SK-N-SH (cell line): ENCODE measurements at regions not wholly inside any gene's neighbourhood (a gene's known extent, or its start where the extent isn't known, plus 50 kb on each side); places are given as distances from the start of the nearest gene placed in this dataset.

Experiments
- CTCF ChIA-PET: fragments of 300-600, 350-600 bp; formaldehyde crosslinking; extraction: SDS; loops from one replicate; lab custom pipeline; 2021; lab: Yijun Ruan, JAX
- POLR2A ChIA-PET: fragments of 350-600 bp; sonication (Branson Sonifier 250); formaldehyde crosslinking; extraction: SDS; loops from one replicate; lab custom pipeline; 2020; ENCODE audit warnings: antibody characterized with exemption, inconsistent platforms; lab: Yijun Ruan, JAX
- DNase-seq: peaks from one replicate; pipeline ENCODE4 v3.0.0; 2012
- H2AFZ ChIP-seq: fragments of 200-600 bp; sonication (generic); 2 replicates; pipeline ENCODE4 v1.8.1; 2016; ENCODE audit warnings: antibody characterized with exemption, mild to moderate bottlenecking, low read depth
- H3F3A ChIP-seq: fragments of 200-600 bp; sonication (generic); replicated peaks from 2 replicates; pipeline ENCODE3; 2016; ENCODE audit warnings: antibody characterized with exemption, mild to moderate bottlenecking; ENCODE audit not compliant: insufficient read depth
- H3K27ac ChIP-seq, 2 experiments: fragments of 200-500 bp in 1 of 2; fragments of 200-600 bp in 1 of 2; sonication (Bioruptor generic) in 1 of 2; sonication (generic), shearing (Covaris generic) in 1 of 2; 2 replicates each; pipeline versions ENCODE4 v1.5.1 to v1.6.1; 2014 to 2016; ENCODE audit warnings: low read depth in 2 of 2, inconsistent platforms in 1 of 2, low read length in 1 of 2, mild to moderate bottlenecking in 1 of 2, mixed read lengths in 1 of 2
- H3K27me3 ChIP-seq: fragments of 200-600 bp; sonication (generic), shearing (Covaris generic); 2 replicates; pipeline ENCODE4 v1.6.1; 2016; ENCODE audit warnings: mixed run types; ENCODE audit not compliant: insufficient read depth
- H3K36me3 ChIP-seq, 2 experiments: fragments of 200-500 bp in 1 of 2; fragments of 200-600 bp in 1 of 2; sonication (Bioruptor generic) in 1 of 2; sonication (generic) in 1 of 2; replicated peaks in 1 of 2; 2 replicates each; pipeline versions ENCODE3 to v1.5.1; 2014 to 2016; ENCODE audit warnings: low read length in 1 of 2, mild to moderate bottlenecking in 1 of 2; ENCODE audit not compliant: insufficient read depth in 2 of 2, control insufficient read depth in 1 of 2
- H3K4me1 ChIP-seq, 2 experiments: fragments of 200-500 bp in 1 of 2; fragments of 200-600 bp in 1 of 2; sonication (Bioruptor generic) in 1 of 2; sonication (generic), shearing (Covaris generic) in 1 of 2; 2 replicates each; pipeline versions ENCODE4 v1.5.1 to v1.6.1; 2014 to 2016; ENCODE audit warnings: low read depth in 1 of 2, low read length in 1 of 2, mixed run types in 1 of 2; ENCODE audit not compliant: insufficient read depth in 2 of 2, control insufficient read depth in 1 of 2
- H3K4me2 ChIP-seq: fragments of 200-600 bp; sonication (generic), shearing (Covaris generic); 2 replicates; pipeline ENCODE4 v1.6.1; 2017; ENCODE audit warnings: mixed run types
- H3K4me3 ChIP-seq, 2 experiments: fragments of 200-500 bp in 1 of 2; fragments of 200-600 bp in 1 of 2; sonication (Bioruptor generic) in 1 of 2; sonication (generic), shearing (Covaris generic) in 1 of 2; 2 replicates each; pipeline versions ENCODE4 v1.5.1 to v1.8.1; 2014 to 2016; ENCODE audit warnings: low read depth in 2 of 2, inconsistent platforms in 1 of 2, low read length in 1 of 2, mild to moderate bottlenecking in 1 of 2, mixed read lengths in 1 of 2, moderate library complexity in 1 of 2
- H3K79me2 ChIP-seq: fragments of 200-600 bp; sonication (generic); 2 replicates; pipeline ENCODE4 v1.8.1; 2017; ENCODE audit warnings: mild to moderate bottlenecking; ENCODE audit not compliant: insufficient read depth
- H3K9ac ChIP-seq: fragments of 200-600 bp; sonication (generic); 2 replicates; pipeline ENCODE4 v1.6.1; 2017; ENCODE audit warnings: mixed run types
- H3K9me2 ChIP-seq: fragments of 200-600 bp; sonication (generic); 2 replicates; pipeline ENCODE4 v1.6.1; 2017; ENCODE audit warnings: mixed run types
- H3K9me3 ChIP-seq: fragments of 200-600 bp; sonication (generic); 2 replicates; pipeline ENCODE4 v1.6.1; 2017; ENCODE audit warnings: mixed run types, mild to moderate bottlenecking, moderate library complexity
- H4K20me1 ChIP-seq: fragments of 200-600 bp; sonication (generic); 2 replicates; pipeline ENCODE4 v1.6.1; 2017; ENCODE audit warnings: mild to moderate bottlenecking, mixed run types; ENCODE audit not compliant: insufficient read depth
- FOXM1 ChIP-seq: IDR thresholded peaks from 2 replicates; pipeline ENCODE4 v1.4.0; 2012; ENCODE audit warnings: low read depth, mild to moderate bottlenecking
- GABPA ChIP-seq: IDR thresholded peaks from 2 replicates; pipeline ENCODE4 v1.4.0; 2012; ENCODE audit warnings: low read depth, mild to moderate bottlenecking
- JUND ChIP-seq: IDR thresholded peaks from 2 replicates; pipeline ENCODE4 v1.4.0; 2012
- POLR2AphosphoS5 ChIP-seq: IDR thresholded peaks from 2 replicates; pipeline ENCODE4 v1.6.1; 2012; ENCODE audit warnings: low read depth, low read length
- RFX5 ChIP-seq: IDR thresholded peaks from 2 replicates; pipeline ENCODE4 v1.6.1; 2012; ENCODE audit warnings: mild to moderate bottlenecking, improper control_type of control experiment, low read length
- RXRA ChIP-seq: IDR thresholded peaks from 2 replicates; pipeline ENCODE4 v1.4.0; 2012; ENCODE audit warnings: low read depth, mild to moderate bottlenecking, borderline replicate concordance
- SMC3 ChIP-seq: IDR thresholded peaks from 2 replicates; pipeline ENCODE4 v1.6.1; 2012; ENCODE audit warnings: low read depth, low read length, improper control_type of control experiment
- TCF12 ChIP-seq: IDR thresholded peaks from 2 replicates; pipeline ENCODE4 v1.4.0; 2012
- YY1 ChIP-seq: IDR thresholded peaks from 2 replicates; pipeline ENCODE4 v1.4.0; 2012; ENCODE audit warnings: low read depth, mild to moderate bottlenecking
- WGBS: methylation state at CpG from one replicate; pipeline ENCODE4 v1.1.6; 2017; ENCODE audit warnings: low lambda C conversion rate; 5-methylcytosine and 5-hydroxymethylcytosine counted together
- TF ChIP-seq, protein P1 (sequence below): fragments of 150-350 bp; IDR thresholded peaks from 2 replicates; pipeline ENCODE4 v1.6.1; 2017; ENCODE audit warnings: antibody characterized with exemption, low read length, low read depth, borderline replicate concordance
- TF ChIP-seq, protein P2 (sequence below): fragments of 200-600 bp; sonication (generic); IDR thresholded peaks from 2 replicates; pipeline ENCODE4 v1.6.1; 2017; ENCODE audit warnings: antibody characterized with exemption, mild to moderate bottlenecking, moderate library complexity

GRCh38 chr10:44731283-44731682 lies 179.9 kb upstream of the TMEM72 start:
- CTCF ChIA-PET: no interaction called here
- Histone ChIP-seq H3K9me3 (peaks cover 3% of the 10 kb centered on the region; the same call in 1 of the 2 replicates), H3K79me2 (no peaks in the 10 kb centered on the region), H3K4me1 (no peaks in the 10 kb centered on the region), H3K9me2 (peaks cover 4% of the 10 kb centered on the region; the same call in 1 of the 2 replicates), H2AFZ (no peak overlapping the region), H3K4me3 (no peak overlapping the region), H3K27me3 (peaks cover 10% of the 10 kb centered on the region), H4K20me1 (no peaks in the 10 kb centered on the region), H3K36me3 (no peaks in the 10 kb centered on the region)
- 20% methylated on average over 2 of the region's 2 CpGs for WGBS
- no peak for DNase-seq
- TF ChIP-seq JUND (no peak), YY1 (no peak), POLR2AphosphoS5 (no peak), RXRA (no peak), SMC3 (no peak), GABPA (no peak), FOXM1 (no peak), RFX5 (no peak)
- TF ChIP-seq, protein P1, sequence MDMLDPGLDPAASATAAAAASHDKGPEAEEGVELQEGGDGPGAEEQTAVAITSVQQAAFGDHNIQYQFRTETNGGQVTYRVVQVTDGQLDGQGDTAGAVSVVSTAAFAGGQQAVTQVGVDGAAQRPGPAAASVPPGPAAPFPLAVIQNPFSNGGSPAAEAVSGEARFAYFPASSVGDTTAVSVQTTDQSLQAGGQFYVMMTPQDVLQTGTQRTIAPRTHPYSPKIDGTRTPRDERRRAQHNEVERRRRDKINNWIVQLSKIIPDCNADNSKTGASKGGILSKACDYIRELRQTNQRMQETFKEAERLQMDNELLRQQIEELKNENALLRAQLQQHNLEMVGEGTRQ: no peak
- TF ChIP-seq, all 33 proteins: peak for 0
- Histone ChIP-seq H3K9ac (no peak overlapping the region), H3K4me2 (no peak overlapping the region; the same call in 1 of the 2 replicates), H3K27ac (no peak overlapping the region), H3F3A (peaks cover 4% of the 10 kb centered on the region)
- POLR2A ChIA-PET: no interaction called here

DNA sequence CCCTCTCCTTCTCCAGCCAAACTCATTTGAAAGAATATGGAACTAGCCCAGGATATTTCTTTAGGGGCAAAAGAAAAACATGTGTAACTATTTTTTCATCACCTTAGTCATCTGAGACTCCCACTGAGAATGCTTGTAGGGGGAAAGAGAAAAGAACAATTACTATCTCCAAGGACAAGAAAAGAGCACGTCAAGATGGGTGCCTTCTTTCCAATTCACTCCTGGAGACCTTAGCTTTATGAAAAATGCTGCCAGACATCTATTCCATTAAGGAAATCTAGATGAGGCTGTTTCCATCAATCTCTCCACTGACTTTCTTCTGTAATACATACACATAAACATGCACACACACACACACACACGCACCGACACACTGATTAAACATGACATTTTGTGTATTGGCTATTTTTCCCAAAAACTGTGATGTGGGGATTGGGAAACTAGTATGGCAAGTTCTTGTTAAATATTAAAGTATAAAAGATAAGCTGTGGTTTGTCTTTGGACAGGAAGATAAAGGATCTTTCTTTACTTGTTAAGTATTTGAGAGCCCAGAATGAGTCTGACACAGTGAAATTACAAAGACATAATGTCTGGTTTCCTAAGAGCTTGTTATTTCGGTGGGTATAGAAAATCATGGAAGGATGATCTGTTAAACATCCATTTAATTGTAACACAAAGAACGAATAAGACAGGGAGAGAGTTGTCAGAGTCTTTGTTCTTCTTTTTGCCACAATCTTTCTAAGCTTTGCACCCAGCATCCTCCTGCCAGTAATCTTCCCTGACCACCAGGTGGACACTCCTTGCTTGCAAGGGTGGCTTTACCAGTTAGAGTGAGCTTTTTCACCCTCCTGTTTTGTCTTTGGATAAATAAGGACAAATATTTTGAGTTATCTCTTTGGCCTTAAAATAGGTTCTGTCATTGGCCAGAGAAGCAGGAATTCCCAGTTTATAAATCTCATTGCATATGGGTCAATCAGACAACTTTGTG lies 177.3 kb upstream of the TMEM72 start:
- Histone ChIP-seq H3K9ac (no peak overlapping the region), H3K4me1 (no peaks in the 10 kb centered on the region), H3K4me3 (no peak overlapping the region), H3K9me3 (peaks cover 3% of the 10 kb centered on the region; the same call in 1 of the 2 replicates), H3F3A (peaks cover under 1% of the 10 kb centered on the region), H3K36me3 (no peaks in the 10 kb centered on the region), H3K27me3 (peaks cover 10% of the 10 kb centered on the region), H2AFZ (no peak overlapping the region), H4K20me1 (no peaks in the 10 kb centered on the region), H3K9me2 (peaks cover 4% of the 10 kb centered on the region; the same call in 1 of the 2 replicates), H3K4me2 (no peak overlapping the region), H3K79me2 (no peaks in the 10 kb centered on the region), H3K27ac (no peak overlapping the region)
- POLR2A ChIA-PET: no interaction called here
- TF ChIP-seq, protein P2, sequence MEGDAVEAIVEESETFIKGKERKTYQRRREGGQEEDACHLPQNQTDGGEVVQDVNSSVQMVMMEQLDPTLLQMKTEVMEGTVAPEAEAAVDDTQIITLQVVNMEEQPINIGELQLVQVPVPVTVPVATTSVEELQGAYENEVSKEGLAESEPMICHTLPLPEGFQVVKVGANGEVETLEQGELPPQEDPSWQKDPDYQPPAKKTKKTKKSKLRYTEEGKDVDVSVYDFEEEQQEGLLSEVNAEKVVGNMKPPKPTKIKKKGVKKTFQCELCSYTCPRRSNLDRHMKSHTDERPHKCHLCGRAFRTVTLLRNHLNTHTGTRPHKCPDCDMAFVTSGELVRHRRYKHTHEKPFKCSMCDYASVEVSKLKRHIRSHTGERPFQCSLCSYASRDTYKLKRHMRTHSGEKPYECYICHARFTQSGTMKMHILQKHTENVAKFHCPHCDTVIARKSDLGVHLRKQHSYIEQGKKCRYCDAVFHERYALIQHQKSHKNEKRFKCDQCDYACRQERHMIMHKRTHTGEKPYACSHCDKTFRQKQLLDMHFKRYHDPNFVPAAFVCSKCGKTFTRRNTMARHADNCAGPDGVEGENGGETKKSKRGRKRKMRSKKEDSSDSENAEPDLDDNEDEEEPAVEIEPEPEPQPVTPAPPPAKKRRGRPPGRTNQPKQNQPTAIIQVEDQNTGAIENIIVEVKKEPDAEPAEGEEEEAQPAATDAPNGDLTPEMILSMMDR: peak; percentile 40
- TF ChIP-seq TCF12: no peak
- WGBS: 5% methylated on average over 5 of the region's 5 CpGs
- CTCF ChIA-PET: no interaction called here
- no peak for DNase-seq
